AG04449 (cell line): ENCODE measurements at regions not wholly inside any gene's neighbourhood (a gene's known extent, or its start where the extent isn't known, plus 50 kb on each side); places are given as distances from the start of the nearest gene placed in this dataset.
"Not testable (repeated sequence)": the region's sequence is repeated elsewhere in the genome, so short reads cannot be mapped to it uniquely, and the experiment has no call there.

ENCODE experiments used
- CTCF ChIA-PET: fragments of 350-600 bp; formaldehyde crosslinking; extraction: SDS; loops from one replicate; lab custom pipeline; 2021; ENCODE audit warnings: antibody characterized with exemption; lab: Yijun Ruan, JAX
- POLR2A ChIA-PET: fragments of 400-600, 350-600 bp; formaldehyde crosslinking; extraction: SDS; loops from one replicate; lab custom pipeline; 2020; ENCODE audit warnings: antibody characterized with exemption, inconsistent platforms; lab: Yijun Ruan, JAX
- DNase-seq: peaks from one replicate; pipeline ENCODE4 v3.0.0-alpha.2; 2010; ENCODE audit warnings: low read depth, low spot score
- H3K4me3 ChIP-seq: 2 replicates; pipeline ENCODE4 v1.5.1; 2011; ENCODE audit warnings: low read depth, mild to moderate bottlenecking, control low read depth, low read length
- CTCF ChIP-seq: IDR thresholded peaks from one replicate; pipeline ENCODE4 v1.5.1; 2011; ENCODE audit warnings: mild to moderate bottlenecking, moderate library complexity, low read length, control low read depth, inconsistent platforms; ENCODE audit not compliant: insufficient read depth; ENCODE audit errors: missing control alignments

GRCh38 chr4:183044924-183045640 is 54.0 kb upstream of the WWC2 start:
- DNase-seq, POLR2A ChIA-PET, CTCF ChIA-PET, H3K4me3 ChIP-seq: not testable (repeated sequence)

GRCh38 chr4:183038436-183038835 is 60.6 kb upstream of the WWC2 start:
- ChIA-PET CTCF (interaction anchor here (1.3 kb wide), 1 partner anchor 218 kb away, joined by 3 read pairs; no protein-coding TSS in a partner anchor), POLR2A (no interaction called here)
- no peak for DNase-seq
- H3K4me3 ChIP-seq: no peak overlapping the region
- TF ChIP-seq CTCF: no peak

GRCh38 chr4:183035726-183036415 is 63.2 kb upstream of the WWC2 start:
- ChIA-PET CTCF (interaction anchor here (0.6 to 1.0 kb wide), 3 partner anchors 21 to 97 kb away, joined by 3 read pairs; no protein-coding TSS in a partner anchor), POLR2A (no interaction called here)
- no peak for DNase-seq
- no peak for TF ChIP-seq CTCF
- no peak overlapping the region for H3K4me3 ChIP-seq

GRCh38 chr4:183035256-183035655 is 63.8 kb upstream of the WWC2 start:
- no peak overlapping the region for H3K4me3 ChIP-seq
- CTCF ChIA-PET: interaction anchor here (0.6 to 0.7 kb wide), 2 partner anchors 93 to 97 kb away, joined by 3 read pairs; no protein-coding TSS in a partner anchor
- no peak for TF ChIP-seq CTCF
- no peak for DNase-seq
- POLR2A ChIA-PET: no interaction called here

- TF ChIP-seq CTCF: no peak
- ChIA-PET POLR2A (no interaction called here), CTCF (interaction anchor here (1.0 kb wide), 1 partner anchor 43 kb away, joined by 4 read pairs; no protein-coding TSS in a partner anchor)
- H3K4me3 ChIP-seq: no peak overlapping the region
- DNase-seq: no peak
Observed at GRCh38 chr4:183030823-183031222, 68.2 kb upstream of the WWC2 start.

- no peak for DNase-seq
- no peak overlapping the region for H3K4me3 ChIP-seq
- CTCF ChIA-PET: interaction anchor here (1.0 kb wide), 1 partner anchor 43 kb away, joined by 4 read pairs; no protein-coding TSS in a partner anchor
- TF ChIP-seq CTCF: no peak
- POLR2A ChIA-PET: no interaction called here
Observed at GRCh38 chr4:183030309-183030708, 68.7 kb upstream of the WWC2 start.
